PFSK-1 (cell line): ENCODE measurements at regions not wholly inside any gene's neighbourhood (a gene's known extent, or its start where the extent isn't known, plus 50 kb on each side); places are given as distances from the start of the nearest gene placed in this dataset.

Experiments
- FOXP2 ChIP-seq: optimal IDR thresholded peaks from 2 replicates; pipeline ENCODE3; 2011; ENCODE audit warnings: borderline replicate concordance, control low read depth, inconsistent platforms; ENCODE audit not compliant: insufficient read depth; ENCODE audit errors: extremely low read length, extremely low read depth
- POLR2AphosphoS5 ChIP-seq: IDR thresholded peaks from 2 replicates; pipeline ENCODE4 v1.6.1; 2012; ENCODE audit warnings: low read depth, mild to moderate bottlenecking, control low read depth, low read length, moderate library complexity
- SIN3A ChIP-seq: IDR thresholded peaks from 2 replicates; pipeline ENCODE4 v1.6.1; 2012; ENCODE audit warnings: mild to moderate bottlenecking, low read length, moderate library complexity, borderline replicate concordance; ENCODE audit not compliant: insufficient read depth
- TAF1 ChIP-seq: IDR thresholded peaks from 2 replicates; pipeline ENCODE4 v1.6.1; 2012; ENCODE audit warnings: low read length, control low read depth, borderline replicate concordance; ENCODE audit not compliant: insufficient read depth
- TF ChIP-seq, protein P1 (sequence below), 2 experiments: IDR thresholded peaks; 2 replicates each; pipeline versions ENCODE4 v1.6.1 to v1.8.0; 2011 to 2012; ENCODE audit warnings: low read depth in 2 of 2, low read length in 2 of 2, control low read depth in 1 of 2, inconsistent platforms in 1 of 2, mild to moderate bottlenecking in 1 of 2, moderate library complexity in 1 of 2; ENCODE audit not compliant: insufficient read depth in 1 of 2

DNA sequence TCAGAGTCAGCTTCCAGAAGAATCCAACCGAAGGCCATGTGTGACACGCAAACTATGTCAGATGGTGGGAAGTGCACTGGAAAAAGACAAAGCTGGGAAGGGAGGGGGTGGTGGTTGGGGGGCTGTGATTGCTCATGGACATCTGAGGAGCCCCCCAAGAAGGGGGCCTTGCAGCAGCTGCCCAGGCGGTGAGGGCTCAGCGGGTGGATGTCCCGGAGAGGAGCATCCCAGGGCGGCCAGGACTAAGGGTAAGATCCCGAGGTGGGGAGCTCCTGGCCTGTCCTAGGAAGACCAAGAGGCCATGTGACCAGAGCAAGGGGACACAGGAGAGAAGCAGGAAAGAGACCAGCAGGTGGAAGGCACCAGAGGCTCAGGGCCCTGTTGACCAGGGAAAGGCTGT is 299.5 kb downstream of the PREX1 start:
- TF ChIP-seq TAF1, result no peak
- TF ChIP-seq POLR2AphosphoS5, result no peak
- TF ChIP-seq, protein P1, sequence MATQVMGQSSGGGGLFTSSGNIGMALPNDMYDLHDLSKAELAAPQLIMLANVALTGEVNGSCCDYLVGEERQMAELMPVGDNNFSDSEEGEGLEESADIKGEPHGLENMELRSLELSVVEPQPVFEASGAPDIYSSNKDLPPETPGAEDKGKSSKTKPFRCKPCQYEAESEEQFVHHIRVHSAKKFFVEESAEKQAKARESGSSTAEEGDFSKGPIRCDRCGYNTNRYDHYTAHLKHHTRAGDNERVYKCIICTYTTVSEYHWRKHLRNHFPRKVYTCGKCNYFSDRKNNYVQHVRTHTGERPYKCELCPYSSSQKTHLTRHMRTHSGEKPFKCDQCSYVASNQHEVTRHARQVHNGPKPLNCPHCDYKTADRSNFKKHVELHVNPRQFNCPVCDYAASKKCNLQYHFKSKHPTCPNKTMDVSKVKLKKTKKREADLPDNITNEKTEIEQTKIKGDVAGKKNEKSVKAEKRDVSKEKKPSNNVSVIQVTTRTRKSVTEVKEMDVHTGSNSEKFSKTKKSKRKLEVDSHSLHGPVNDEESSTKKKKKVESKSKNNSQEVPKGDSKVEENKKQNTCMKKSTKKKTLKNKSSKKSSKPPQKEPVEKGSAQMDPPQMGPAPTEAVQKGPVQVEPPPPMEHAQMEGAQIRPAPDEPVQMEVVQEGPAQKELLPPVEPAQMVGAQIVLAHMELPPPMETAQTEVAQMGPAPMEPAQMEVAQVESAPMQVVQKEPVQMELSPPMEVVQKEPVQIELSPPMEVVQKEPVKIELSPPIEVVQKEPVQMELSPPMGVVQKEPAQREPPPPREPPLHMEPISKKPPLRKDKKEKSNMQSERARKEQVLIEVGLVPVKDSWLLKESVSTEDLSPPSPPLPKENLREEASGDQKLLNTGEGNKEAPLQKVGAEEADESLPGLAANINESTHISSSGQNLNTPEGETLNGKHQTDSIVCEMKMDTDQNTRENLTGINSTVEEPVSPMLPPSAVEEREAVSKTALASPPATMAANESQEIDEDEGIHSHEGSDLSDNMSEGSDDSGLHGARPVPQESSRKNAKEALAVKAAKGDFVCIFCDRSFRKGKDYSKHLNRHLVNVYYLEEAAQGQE (IDR thresholded peaks at IDR 0.05; ENCODE audit: insufficient read depth in 1 of 2, low read depth in 2 of 2, low read length in 2 of 2), result no peak
- TF ChIP-seq SIN3A, result no peak
- TF ChIP-seq FOXP2, result no peak

DNA sequence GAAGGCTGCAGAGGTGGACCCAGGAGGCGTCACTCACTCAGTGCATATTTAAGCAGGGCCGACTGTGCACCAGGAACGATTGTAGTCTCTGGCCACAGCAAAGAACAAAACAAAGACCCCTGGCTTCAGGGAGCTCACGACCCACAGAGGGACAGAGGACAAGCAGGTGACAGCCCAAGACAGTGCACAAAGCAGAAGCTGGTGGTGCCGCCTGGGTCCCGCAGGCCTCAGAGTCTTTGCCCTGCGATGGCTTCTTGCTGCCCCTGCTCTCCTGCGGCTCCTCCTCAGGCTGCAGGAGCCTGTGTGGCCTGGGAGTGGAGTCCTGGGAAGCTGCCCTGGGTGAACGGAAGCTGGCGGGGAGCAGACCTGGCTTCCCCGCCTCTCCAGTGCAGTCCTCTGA is 300.0 kb downstream of the PREX1 start:
- TF ChIP-seq POLR2AphosphoS5, result no peak
- TF ChIP-seq FOXP2, result no peak
- no peak for TF ChIP-seq TAF1
- TF ChIP-seq, protein P1 (IDR thresholded peaks at IDR 0.05; ENCODE audit: insufficient read depth in 1 of 2, low read depth in 2 of 2, low read length in 2 of 2), result no peak
- TF ChIP-seq SIN3A, result no peak

DNA sequence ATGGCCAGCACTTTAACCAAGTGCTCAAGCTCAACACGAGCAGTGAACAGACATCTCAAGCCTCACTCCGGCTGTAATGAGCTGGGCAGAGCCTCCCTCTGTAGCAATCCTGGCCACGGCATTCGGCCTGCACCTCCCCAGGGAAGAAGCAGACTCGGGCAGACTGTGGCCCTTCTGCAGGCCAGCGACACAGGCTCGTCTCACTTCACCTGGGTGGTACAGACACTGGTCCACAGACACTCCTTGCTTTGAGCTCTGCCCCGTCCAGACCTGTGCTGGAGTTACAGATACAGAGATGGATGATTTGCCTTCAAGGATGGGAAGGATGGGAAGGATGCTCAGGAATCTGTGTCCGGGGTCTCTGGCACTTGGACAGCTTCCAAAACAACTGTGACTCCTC is 300.9 kb downstream of the PREX1 start:
- no peak for TF ChIP-seq POLR2AphosphoS5
- TF ChIP-seq, protein P1 (IDR thresholded peaks at IDR 0.05; ENCODE audit: insufficient read depth in 1 of 2, low read depth in 2 of 2, low read length in 2 of 2), result no peak
- no peak for TF ChIP-seq SIN3A
- no peak for TF ChIP-seq FOXP2
- no peak for TF ChIP-seq TAF1

DNA sequence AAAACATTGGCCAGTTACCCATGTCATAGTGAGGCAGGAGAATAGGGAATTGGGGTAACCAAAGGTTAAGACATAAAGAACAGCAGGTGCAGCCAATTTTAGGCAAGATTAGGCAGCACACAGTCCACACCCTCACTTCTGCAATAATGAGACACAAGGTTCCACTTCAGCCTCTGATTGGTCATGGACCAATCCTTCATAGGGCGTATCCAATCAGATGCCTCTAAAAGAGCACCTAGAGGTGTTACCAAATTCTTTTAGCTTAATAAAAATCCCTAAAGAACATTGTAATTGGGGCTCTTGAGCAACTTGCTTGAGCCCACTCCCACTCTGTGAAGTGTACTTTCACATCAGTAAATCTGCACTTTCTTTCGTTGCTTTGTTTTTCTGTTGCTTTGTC is 302.4 kb downstream of the PREX1 start:
- no peak for TF ChIP-seq TAF1
- no peak for TF ChIP-seq POLR2AphosphoS5
- no peak for TF ChIP-seq SIN3A
- TF ChIP-seq, protein P1 (IDR thresholded peaks at IDR 0.05; ENCODE audit: insufficient read depth in 1 of 2, low read depth in 2 of 2, low read length in 2 of 2), result no peak
- no peak for TF ChIP-seq FOXP2

DNA sequence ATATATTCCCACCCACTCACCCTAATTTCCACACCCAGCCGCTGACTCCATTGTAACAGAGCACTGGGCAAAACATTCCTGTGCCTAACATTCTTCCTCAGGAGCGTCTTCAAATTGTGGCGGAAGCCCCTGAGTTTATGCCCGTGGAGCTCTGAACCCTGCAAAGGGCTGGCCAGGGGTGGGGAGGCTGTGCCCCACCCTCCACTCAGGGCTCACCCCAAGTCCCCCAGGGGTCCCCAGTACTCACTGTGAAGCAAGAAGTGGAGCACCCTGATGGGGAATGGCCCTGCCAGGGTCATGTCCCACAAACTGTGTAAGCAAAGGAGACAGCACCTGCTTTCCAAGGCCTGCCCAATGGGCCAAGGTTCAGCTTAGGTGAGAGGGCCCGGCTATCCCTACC is 303.2 kb downstream of the PREX1 start:
- no peak for TF ChIP-seq FOXP2
- TF ChIP-seq SIN3A, result no peak
- TF ChIP-seq POLR2AphosphoS5, result no peak
- no peak for TF ChIP-seq TAF1
- TF ChIP-seq, protein P1 (IDR thresholded peaks at IDR 0.05; ENCODE audit: insufficient read depth in 1 of 2, low read depth in 2 of 2, low read length in 2 of 2), result no peak
